HepG2 (cell line): ENCODE measurements at regions not wholly inside any gene's neighbourhood (a gene's known extent, or its start where the extent isn't known, plus 50 kb on each side); places are given as distances from the start of the nearest gene placed in this dataset.

Source experiments
- ATAC-seq: fragments of 200-7000 bp; cut with Tn5 transposase; 3 replicates; pipeline ENCODE4 v1.9.1; 2020; ENCODE audit warnings: mild to moderate bottlenecking, moderate library complexity
- BruUV-seq: library from RNA; stranded (reverse); fragments of 400-500 nt; replicated peaks from 2 replicates; lab custom pipeline; 2021; lab: Mats Ljungman, UMichigan
- CTCF ChIA-PET: fragments of 300-600 bp; formaldehyde crosslinking; extraction: SDS; loops from one replicate; lab custom pipeline; 2021; ENCODE audit warnings: low total read pairs, inconsistent platforms, low intra/inter-chr PET ratio; lab: Yijun Ruan, JAX
- POLR2A ChIA-PET: fragments of 350-600 bp; sonication (Branson Sonifier 250); formaldehyde crosslinking; loops from one replicate; lab custom pipeline; 2020; ENCODE audit warnings: antibody characterized with exemption, inconsistent platforms; lab: Yijun Ruan, JAX
- DNase-seq: peaks from one replicate; pipeline ENCODE4 v3.0.0-alpha.2; 2015; ENCODE audit warnings: low spot score
- FAIRE-seq: peaks from 3 replicates; lab custom pipeline; 2011; peaks lifted over from hg19 to GRCh38; lab: Jason Lieb, UNC
- H2AFZ ChIP-seq: one replicate; pipeline ENCODE4 v1.6.1; 2011; ENCODE audit warnings: low read length, inconsistent platforms
- H3K27ac ChIP-seq: fragments of 300-600 bp; 3 replicates; pipeline ENCODE4 v1.8.0; 2011; ENCODE audit warnings: mixed run types, mild to moderate bottlenecking, mixed read lengths, low read length, inconsistent platforms; ENCODE audit not compliant: insufficient read depth; ENCODE audit errors: extremely low read length
- H3K27me3 ChIP-seq, 2 experiments: fragments of 200-600 bp in 1 of 2; 2 replicates in 1 of 2; 3 replicates in 1 of 2; pipeline versions ENCODE4 v1.6.0 to v1.8.0; 2011; ENCODE audit warnings: low read length in 2 of 2, mild to moderate bottlenecking in 2 of 2, moderate library complexity in 2 of 2, inconsistent platforms in 1 of 2; ENCODE audit not compliant: insufficient read depth in 2 of 2, control insufficient read depth in 1 of 2
- H3K36me3 ChIP-seq, 2 experiments: fragments of 200-600 bp in 1 of 2; replicated peaks in 1 of 2; 2 replicates in 1 of 2; 3 replicates in 1 of 2; pipeline versions ENCODE4 v1.5.1 to v1.8.0; 2011; ENCODE audit warnings: low read length in 2 of 2, inconsistent platforms in 1 of 2; ENCODE audit not compliant: insufficient read depth in 2 of 2, control insufficient read depth in 1 of 2
- H3K4me1 ChIP-seq: 2 replicates; pipeline ENCODE4 v1.5.1; 2012; ENCODE audit warnings: low read length, inconsistent platforms; ENCODE audit not compliant: insufficient read depth
- H3K4me2 ChIP-seq: 2 replicates; pipeline ENCODE4 v1.6.0; 2011; ENCODE audit warnings: low read depth, low read length, inconsistent platforms
- H3K4me3 ChIP-seq, 3 experiments: fragments of 200-600 bp in 1 of 3; sonication (generic), shearing (Covaris generic) in 1 of 3; replicated peaks in 1 of 3; 2 replicates each; pipeline ENCODE4 v1.5.1; 2011 to 2016; ENCODE audit warnings: low read length in 3 of 3, inconsistent platforms in 2 of 3, low read depth in 2 of 3, mild to moderate bottlenecking in 2 of 3, control low read depth in 1 of 3, mixed read lengths in 1 of 3; ENCODE audit not compliant: insufficient read depth in 1 of 3
- H3K79me2 ChIP-seq: one replicate; pipeline ENCODE4 v1.6.1; 2011; ENCODE audit warnings: low read length, inconsistent platforms; ENCODE audit not compliant: insufficient read depth
- H3K9ac ChIP-seq: 2 replicates; pipeline ENCODE4 v1.6.0; 2011; ENCODE audit warnings: mild to moderate bottlenecking, low read depth, low read length, inconsistent platforms; ENCODE audit not compliant: insufficient read depth
- H3K9me3 ChIP-seq: 2 replicates; pipeline ENCODE4 v1.5.1; 2012; ENCODE audit warnings: mild to moderate bottlenecking, low read length
- H4K20me1 ChIP-seq: 2 replicates; pipeline ENCODE4 v1.6.0; 2011; ENCODE audit warnings: inconsistent platforms, mild to moderate bottlenecking, low read length, moderate library complexity; ENCODE audit not compliant: insufficient read depth
- EEA1 ChIP-seq: sonication (generic); formaldehyde crosslinking; IDR thresholded peaks from 2 replicates; pipeline ENCODE4 v1.5.1; 2020; ENCODE audit warnings: mild to moderate bottlenecking, missing genetic modification reagents, borderline replicate concordance
- SMAD3 ChIP-seq: sonication (generic); formaldehyde crosslinking; IDR thresholded peaks from 2 replicates; pipeline ENCODE4 v1.4.0; 2020; ENCODE audit warnings: missing genetic modification reagents
- ZNF597 ChIP-seq: sonication (generic); formaldehyde crosslinking; IDR thresholded peaks from 2 replicates; pipeline ENCODE4 v1.5.0; 2020; ENCODE audit warnings: missing genetic modification reagents
- ZNF691 ChIP-seq: sonication (generic); formaldehyde crosslinking; IDR thresholded peaks from 2 replicates; pipeline ENCODE4 v1.4.0; 2020; ENCODE audit warnings: missing genetic modification reagents, low read depth, mild to moderate bottlenecking, borderline replicate concordance
- ZSCAN31 ChIP-seq: sonication (generic); formaldehyde crosslinking; IDR thresholded peaks from 2 replicates; pipeline ENCODE4 v1.5.0; 2020; ENCODE audit warnings: low read depth, mild to moderate bottlenecking, missing genetic modification reagents
- WGBS: methylation state at CpG from one replicate; pipeline ENCODE4 v1.1.6; 2017; ENCODE audit warnings: low lambda C conversion rate; 5-methylcytosine and 5-hydroxymethylcytosine counted together
- in situ Hi-C: cut with HindIII; loops from 2 replicates; pipeline ENCODE4 v1.10.0; 2017; ENCODE audit warnings: low pct_unique_long_range_greater_than_20kb; ENCODE audit not compliant: extremely low pct_ligation_motif_present
- intact Hi-C: fragments of 100-400 bp; cut with micrococcal nuclease; formaldehyde crosslinking; loops from one replicate; pipeline ENCODE4 v1.10.0; 2022; ENCODE audit not compliant: unreplicated experiment

GRCh38 chr2:105175231-105175630, 66.3 kb upstream of the GPR45 start (continued):
- TF ChIP-seq ZNF691 (CRISPR knock-in tag) (no peak), SMAD3 (CRISPR knock-in tag) (no peak), ZNF597 (CRISPR knock-in tag) (no peak), ZSCAN31 (CRISPR knock-in tag) (no peak)
- TF ChIP-seq, all 625 proteins: peak for 0

- no peaks in the 10 kb centered on the region for H3K4me1 ChIP-seq
- DNase-seq, result no peak
- WGBS, result 21% methylated on average over 9 of the region's 10 CpGs
- H2AFZ ChIP-seq, result no peak overlapping the region
- BruUV-seq, result no TSS peak
- CTCF ChIA-PET, result no interaction called here
- H4K20me1 ChIP-seq, result no peaks in the 10 kb centered on the region
- intact Hi-C loops, result no loop called here
- H3K9me3 ChIP-seq, result no peaks in the 10 kb centered on the region
- FAIRE-seq, result no peak
- H3K36me3 ChIP-seq, result no peaks in the 10 kb centered on the region
- H3K27me3 ChIP-seq, result peaks cover 3 to 23% of the 10 kb centered on the region in 2 experiments; a peak in 4 of 5 replicates
- H3K79me2 ChIP-seq, result no peaks in the 10 kb centered on the region
- in situ Hi-C loops, result no loop called here
- ATAC-seq, result no peak
- H3K4me2 ChIP-seq, result no peak overlapping the region
- TF ChIP-seq EEA1 (CRISPR knock-in tag), result no peak
- TF ChIP-seq, all 625 proteins: peak for 0
- no peak overlapping the region for H3K27ac ChIP-seq
- POLR2A ChIA-PET, result no interaction called here
- H3K4me3 ChIP-seq, result no peak overlapping the region
- no peak overlapping the region for H3K9ac ChIP-seq
Observed at GRCh38 chr2:105176429-105176828, 65.1 kb upstream of the GPR45 start.
